Spleen (tissue), 7 donors: ENCODE measurements at regions not wholly inside any gene's neighbourhood (a gene's known extent, or its start where the extent isn't known, plus 50 kb on each side); places are given as distances from the start of the nearest gene placed in this dataset.

Experiments
- CTCF ChIP-seq, 11 experiments: fragments of 200-600 bp in 7 of 11; fragments of 450-650 bp in 4 of 11; sonication (generic) in 4 of 11; IDR thresholded peaks in 8 of 11; conservative IDR thresholded peaks in 3 of 11; 1 replicate in 7 of 11; 2 replicates in 4 of 11; pipeline versions ENCODE4 v1.4.0 to v1.8.0; 2016 to 2021; ENCODE audit warnings: antibody characterized with exemption in 11 of 11, inconsistent platforms in 4 of 11, mild to moderate bottlenecking in 1 of 11
- POLR2A ChIP-seq, 3 donors: fragments of 450-650 bp; IDR thresholded peaks; one replicate each; pipeline ENCODE4 v1.5.1; 2017; ENCODE audit warnings: antibody characterized with exemption in 3 of 3, mild to moderate bottlenecking in 1 of 3
- POLR2AphosphoS5 ChIP-seq, 3 donors: sonication (generic); formaldehyde crosslinking; IDR thresholded peaks; one replicate each; pipeline ENCODE4 v1.5.1; 2017; ENCODE audit warnings: antibody characterized with exemption in 3 of 3
- donor health status: DM: no; HTN: no; CAD: no; lungs with moderate emphysema.
- donor health status: DM: no; HTN: no; CAD: no.
- donor health status: DM: no; HTN: no; CAD: no.

- TF ChIP-seq CTCF (IDR thresholded peaks at IDR 0.05 in 8 of 11, conservative IDR thresholded peaks at IDR 0.05 in 3 of 11) (no peak), POLR2AphosphoS5 (IDR thresholded peaks at IDR 0.05) (no peak), POLR2A (IDR thresholded peaks at IDR 0.05) (no peak)
These were observed 138.2 kb downstream of the RAD51AP2 start for GRCh38 chr2:17380003-17380402.
